ENCODE measurements at regions not wholly inside any gene's neighbourhood (a gene's known extent, or its start where the extent isn't known, plus 50 kb on each side); places are given as distances from the start of the nearest gene placed in this dataset.

DNA sequence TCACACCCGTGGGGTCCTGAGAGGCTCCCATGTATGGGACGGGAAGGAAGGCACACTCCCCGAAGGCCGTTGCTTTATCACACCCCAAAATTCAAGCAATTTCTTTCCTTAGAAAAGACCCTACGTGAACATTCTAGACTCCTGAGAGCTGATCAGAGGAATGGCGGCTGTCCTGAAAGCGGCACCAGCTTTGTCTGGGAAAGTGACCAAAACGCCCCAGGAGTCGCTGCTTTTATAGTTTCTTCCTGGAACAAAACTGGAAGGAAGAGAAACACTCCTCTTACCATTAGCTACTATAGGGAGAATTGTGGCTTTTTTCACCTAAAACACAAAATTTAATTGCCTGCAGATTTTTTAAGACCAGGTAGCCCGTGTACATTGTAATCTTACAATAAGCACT is 261.8 kb upstream of the RNF32 start:
- ATAC-seq (ENCODE audit: low read depth) = no peak
- Histone ChIP-seq H2AFZ (ENCODE audit: insufficient read depth, low read depth, low read length, poor library complexity, severe bottlenecking) (no peak overlapping the region), H3K4me1 (ENCODE audit: control insufficient read depth in 2 of 2, insufficient read depth in 2 of 2, low read length in 2 of 2) (no peaks in the 10 kb centered on the region), H3K36me3 (replicated peaks in 1 of 2; ENCODE audit: control extremely low read depth in 1 of 2, control insufficient read depth in 1 of 2, extremely low read depth in 1 of 2, insufficient read depth in 2 of 2, low read length in 1 of 2) (no peaks in the 10 kb centered on the region), H3K4me2 (replicated peaks; ENCODE audit: low read depth, low read length, poor library complexity, severe bottlenecking) (no peak overlapping the region), H3K27ac (ENCODE audit: low read length in 2 of 2) (no peak overlapping the region), H3K79me2 (ENCODE audit: control insufficient read depth, insufficient read depth, low read length) (no peaks in the 10 kb centered on the region), H3K4me3 (ENCODE audit: control extremely low read depth in 1 of 5, extremely low read depth in 1 of 5, insufficient read depth in 1 of 5, low read depth in 2 of 5, low read length in 4 of 5) (no peak overlapping the region), H3K9ac (ENCODE audit: low read length) (no peak overlapping the region), H3K27me3 (replicated peaks in 1 of 4; ENCODE audit: control extremely low read depth in 1 of 4, control insufficient read depth in 3 of 4, insufficient read depth in 4 of 4, low read length in 3 of 4) (no peaks in the 10 kb centered on the region), H4K20me1 (ENCODE audit: control insufficient read depth, insufficient read depth, low read length, poor library complexity, severe bottlenecking) (no peaks in the 10 kb centered on the region), H3K9me3 (ENCODE audit: control extremely low read depth in 1 of 3, control insufficient read depth in 2 of 3, insufficient read depth in 1 of 3, low read length in 2 of 3) (peaks cover 0 to 8% (median 0%) of the 10 kb centered on the region in 3 donors)
- intact Hi-C loops (cut with micrococcal nuclease) = no loop called here
- TF ChIP-seq, protein P1, sequence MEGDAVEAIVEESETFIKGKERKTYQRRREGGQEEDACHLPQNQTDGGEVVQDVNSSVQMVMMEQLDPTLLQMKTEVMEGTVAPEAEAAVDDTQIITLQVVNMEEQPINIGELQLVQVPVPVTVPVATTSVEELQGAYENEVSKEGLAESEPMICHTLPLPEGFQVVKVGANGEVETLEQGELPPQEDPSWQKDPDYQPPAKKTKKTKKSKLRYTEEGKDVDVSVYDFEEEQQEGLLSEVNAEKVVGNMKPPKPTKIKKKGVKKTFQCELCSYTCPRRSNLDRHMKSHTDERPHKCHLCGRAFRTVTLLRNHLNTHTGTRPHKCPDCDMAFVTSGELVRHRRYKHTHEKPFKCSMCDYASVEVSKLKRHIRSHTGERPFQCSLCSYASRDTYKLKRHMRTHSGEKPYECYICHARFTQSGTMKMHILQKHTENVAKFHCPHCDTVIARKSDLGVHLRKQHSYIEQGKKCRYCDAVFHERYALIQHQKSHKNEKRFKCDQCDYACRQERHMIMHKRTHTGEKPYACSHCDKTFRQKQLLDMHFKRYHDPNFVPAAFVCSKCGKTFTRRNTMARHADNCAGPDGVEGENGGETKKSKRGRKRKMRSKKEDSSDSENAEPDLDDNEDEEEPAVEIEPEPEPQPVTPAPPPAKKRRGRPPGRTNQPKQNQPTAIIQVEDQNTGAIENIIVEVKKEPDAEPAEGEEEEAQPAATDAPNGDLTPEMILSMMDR (IDR thresholded peaks at IDR 0.05) = no peak
- TF ChIP-seq EZH2 (IDR thresholded peaks at IDR 0.05; ENCODE audit: borderline replicate concordance, insufficient read depth, low read depth, low read length, poor library complexity, severe bottlenecking) = no peak
- Mint-ChIP-seq H3K9me3 (ENCODE audit: insufficient read depth) (no peaks in the 10 kb centered on the region), H3K27me3 (peaks cover 3% of the 10 kb centered on the region), H3K4me3 (no peak overlapping the region), H3K4me1 (no peaks in the 10 kb centered on the region), H3K27ac (no peak overlapping the region)
- POLR2A ChIA-PET = no interaction called here
- DNase-seq = no peak
- 70% methylated on average over 2 of the region's 10 CpGs for WGBS (ENCODE audit: insufficient coverage)
- CTCF ChIA-PET = no interaction called here

DNA sequence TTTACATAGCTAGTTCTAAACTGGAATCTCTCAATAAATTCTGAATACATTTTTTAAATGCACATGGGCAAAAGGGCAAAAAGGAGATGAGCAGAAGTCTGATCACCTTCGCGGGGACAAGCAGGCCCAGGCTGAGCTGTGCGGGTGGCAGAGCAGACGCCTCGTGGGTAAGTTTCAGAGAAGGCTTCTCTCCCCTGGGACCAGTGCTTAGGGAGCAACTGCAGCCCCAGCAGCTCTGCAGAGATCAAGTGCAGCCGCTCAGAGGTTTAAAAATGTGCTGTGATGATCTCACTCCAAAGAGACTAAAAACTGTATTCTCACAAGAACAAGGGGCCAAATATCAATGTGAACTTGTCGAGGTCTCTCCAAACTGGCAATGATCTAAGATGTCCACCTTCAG is 264.3 kb upstream of the RNF32 start:
- POLR2A ChIA-PET = no interaction called here
- no peak overlapping the region for H3K27ac ChIP-seq (ENCODE audit: low read length in 2 of 2)
- no peaks in the 10 kb centered on the region for H3K27me3 ChIP-seq (replicated peaks in 1 of 4; ENCODE audit: control extremely low read depth in 1 of 4, control insufficient read depth in 3 of 4, insufficient read depth in 4 of 4, low read length in 3 of 4)
- H2AFZ ChIP-seq (ENCODE audit: insufficient read depth, low read depth, low read length, poor library complexity, severe bottlenecking) = no peak overlapping the region
- TF ChIP-seq, protein P1 (IDR thresholded peaks at IDR 0.05) = no peak
- TF ChIP-seq EZH2 (IDR thresholded peaks at IDR 0.05; ENCODE audit: borderline replicate concordance, insufficient read depth, low read depth, low read length, poor library complexity, severe bottlenecking) = no peak
- no peaks in the 10 kb centered on the region for H4K20me1 ChIP-seq (ENCODE audit: control insufficient read depth, insufficient read depth, low read length, poor library complexity, severe bottlenecking)
- peaks cover 4% of the 10 kb centered on the region for H3K9me3 Mint-ChIP-seq (ENCODE audit: insufficient read depth)
- no peak overlapping the region for H3K9ac ChIP-seq (ENCODE audit: low read length)
- peaks cover 3% of the 10 kb centered on the region for H3K27me3 Mint-ChIP-seq
- ATAC-seq (ENCODE audit: low read depth) (no peak), DNase-seq (no peak)
- H3K27ac Mint-ChIP-seq = no peak overlapping the region
- H3K9me3 ChIP-seq (ENCODE audit: control extremely low read depth in 1 of 3, control insufficient read depth in 2 of 3, insufficient read depth in 1 of 3, low read length in 2 of 3) = peaks cover 0 to 12% (median 3%) of the 10 kb centered on the region in 3 donors
- H3K4me3 ChIP-seq (ENCODE audit: control extremely low read depth in 1 of 5, extremely low read depth in 1 of 5, insufficient read depth in 1 of 5, low read depth in 2 of 5, low read length in 4 of 5) = no peak overlapping the region
- H3K4me3 Mint-ChIP-seq = no peak overlapping the region
- CTCF ChIA-PET = no interaction called here
- intact Hi-C loops (cut with micrococcal nuclease) = no loop called here
- H3K79me2 ChIP-seq (ENCODE audit: control insufficient read depth, insufficient read depth, low read length) = no peaks in the 10 kb centered on the region
- 67% methylated on average over 5 of the region's 7 CpGs for WGBS (ENCODE audit: insufficient coverage)
- no peaks in the 10 kb centered on the region for H3K36me3 ChIP-seq (replicated peaks in 1 of 2; ENCODE audit: control extremely low read depth in 1 of 2, control insufficient read depth in 1 of 2, extremely low read depth in 1 of 2, insufficient read depth in 2 of 2, low read length in 1 of 2)
- H3K4me2 ChIP-seq (replicated peaks; ENCODE audit: low read depth, low read length, poor library complexity, severe bottlenecking) = no peak overlapping the region
- no peaks in the 10 kb centered on the region for H3K4me1 ChIP-seq (ENCODE audit: control insufficient read depth in 2 of 2, insufficient read depth in 2 of 2, low read length in 2 of 2)
- no peaks in the 10 kb centered on the region for H3K4me1 Mint-ChIP-seq

All from B cell (primary cell).